ENCODE measurements at regions not wholly inside any gene's neighbourhood (a gene's known extent, or its start where the extent isn't known, plus 50 kb on each side); places are given as distances from the start of the nearest gene placed in this dataset.

GRCh38 chr15:98546329-98546728, 102.0 kb upstream of the IGF1R start:
- no TSS peak for BruUV-seq (replicated peaks)
- Histone ChIP-seq H3K4me3 (replicated peaks in 1 of 3; ENCODE audit: insufficient read depth in 1 of 3, low read depth in 1 of 3, low read length in 3 of 3) (no peak overlapping the region), H3K4me1 (ENCODE audit: control insufficient read depth, extremely low read depth, insufficient read depth, low read length) (peaks cover 12% of the 10 kb centered on the region), H3K27me3 (ENCODE audit: control insufficient read depth in 2 of 2, insufficient read depth in 2 of 2, low read length in 2 of 2) (peaks cover 3 to 13% of the 10 kb centered on the region in 2 experiments), H4K20me1 (replicated peaks; ENCODE audit: control insufficient read depth, extremely low read depth, insufficient read depth, low read length) (no peaks in the 10 kb centered on the region), H3K9me1 (replicated peaks; ENCODE audit: control insufficient read depth, extremely low read depth, insufficient read depth, low read length) (no peaks in the 10 kb centered on the region), H3K4me2 (ENCODE audit: insufficient read depth, low read length) (no peak overlapping the region), H3K36me3 (ENCODE audit: control insufficient read depth in 2 of 2, extremely low read depth in 1 of 2, insufficient read depth in 2 of 2, low read length in 2 of 2) (no peaks in the 10 kb centered on the region), H3K27ac (ENCODE audit: insufficient read depth, low read depth, low read length) (no peak overlapping the region), H2AFZ (ENCODE audit: low read depth, low read length) (no peak overlapping the region), H3K9ac (replicated peaks; ENCODE audit: extremely low read depth, insufficient read depth, low read length) (no peak overlapping the region), H3K79me2 (ENCODE audit: control insufficient read depth, insufficient read depth, low read length) (no peaks in the 10 kb centered on the region), H3K9me3 (replicated peaks; ENCODE audit: control insufficient read depth, insufficient read depth, low read length) (no peaks in the 10 kb centered on the region)
- no peak for FAIRE-seq
- POLR2A ChIA-PET, result no interaction called here
- intact Hi-C loops (cut with micrococcal nuclease), result no loop called here
- CTCF ChIA-PET, result interaction anchor here (1.1 to 1.2 kb wide), 2 partner anchors 27 to 113 kb away, joined by 3 to 5 read pairs; no protein-coding TSS in a partner anchor
- TF ChIP-seq GATA2 (IDR thresholded peaks at IDR 0.05; ENCODE audit: insufficient read depth, insufficient read length, low read depth, low read length) (no peak), POLR2AphosphoS5 (IDR thresholded peaks at IDR 0.05; ENCODE audit: insufficient read depth, low read depth, low read length) (no peak), FOS (IDR thresholded peaks at IDR 0.05; ENCODE audit: borderline replicate concordance, insufficient read depth, low read length) (no peak), MAX (IDR thresholded peaks at IDR 0.05; ENCODE audit: insufficient read depth, insufficient read length) (no peak), CTCF (IDR thresholded peaks at IDR 0.05; ENCODE audit: extremely low read depth in 1 of 2, insufficient read depth in 1 of 2, low read depth in 1 of 2, low read length in 2 of 2) (no peak), EZH2 (IDR thresholded peaks at IDR 0.05; ENCODE audit: borderline replicate concordance, low read depth, low read length, severe bottlenecking) (no peak), JUN (IDR thresholded peaks at IDR 0.05; ENCODE audit: borderline replicate concordance, insufficient read depth, insufficient read length, low read depth) (no peak), MYC (IDR thresholded peaks at IDR 0.05; ENCODE audit: low read depth, low read length) (no peak), POLR2A (IDR thresholded peaks at IDR 0.05; ENCODE audit: low read depth, low read length) (no peak)
- DNase-seq (ENCODE audit: low read depth, low spot score), result no peak
- dilution Hi-C loops (cut with MboI; ENCODE audit: extremely low pct_ligation_motif_present, low sequenced_read_pairs), result no loop called here
